Neural progenitor cell (in vitro differentiated cells): ENCODE measurements at regions not wholly inside any gene's neighbourhood (a gene's known extent, or its start where the extent isn't known, plus 50 kb on each side); places are given as distances from the start of the nearest gene placed in this dataset.

Source experiments
- CTCF ChIP-seq: fragments of 200-600 bp; sonication (generic); IDR thresholded peaks from 2 replicates; pipeline ENCODE4 v1.5.1; 2017; ENCODE audit warnings: antibody characterized with exemption, mild to moderate bottlenecking
- EZH2 ChIP-seq: fragments of 200-600 bp; sonication (generic); IDR thresholded peaks from 2 replicates; pipeline ENCODE4 v1.6.1; 2017; ENCODE audit warnings: antibody characterized with exemption, mild to moderate bottlenecking, moderate library complexity

- TF ChIP-seq CTCF (no peak), EZH2 (no peak)
Measured at GRCh38 chr13:34405410-34406181, 536.5 kb upstream of the NBEA start.
